Cerebellar cortex (tissue), 1 donor: ENCODE measurements at regions not wholly inside any gene's neighbourhood (a gene's known extent, or its start where the extent isn't known, plus 50 kb on each side); places are given as distances from the start of the nearest gene placed in this dataset.
"Not testable (repeated sequence)": the region's sequence is repeated elsewhere in the genome, so short reads cannot be mapped to it uniquely, and the experiment has no call there.

Source experiments
- DNase-seq: peaks from one replicate; pipeline ENCODE4 v3.0.0-alpha.2; 2015; ENCODE audit warnings: low spot score

DNA sequence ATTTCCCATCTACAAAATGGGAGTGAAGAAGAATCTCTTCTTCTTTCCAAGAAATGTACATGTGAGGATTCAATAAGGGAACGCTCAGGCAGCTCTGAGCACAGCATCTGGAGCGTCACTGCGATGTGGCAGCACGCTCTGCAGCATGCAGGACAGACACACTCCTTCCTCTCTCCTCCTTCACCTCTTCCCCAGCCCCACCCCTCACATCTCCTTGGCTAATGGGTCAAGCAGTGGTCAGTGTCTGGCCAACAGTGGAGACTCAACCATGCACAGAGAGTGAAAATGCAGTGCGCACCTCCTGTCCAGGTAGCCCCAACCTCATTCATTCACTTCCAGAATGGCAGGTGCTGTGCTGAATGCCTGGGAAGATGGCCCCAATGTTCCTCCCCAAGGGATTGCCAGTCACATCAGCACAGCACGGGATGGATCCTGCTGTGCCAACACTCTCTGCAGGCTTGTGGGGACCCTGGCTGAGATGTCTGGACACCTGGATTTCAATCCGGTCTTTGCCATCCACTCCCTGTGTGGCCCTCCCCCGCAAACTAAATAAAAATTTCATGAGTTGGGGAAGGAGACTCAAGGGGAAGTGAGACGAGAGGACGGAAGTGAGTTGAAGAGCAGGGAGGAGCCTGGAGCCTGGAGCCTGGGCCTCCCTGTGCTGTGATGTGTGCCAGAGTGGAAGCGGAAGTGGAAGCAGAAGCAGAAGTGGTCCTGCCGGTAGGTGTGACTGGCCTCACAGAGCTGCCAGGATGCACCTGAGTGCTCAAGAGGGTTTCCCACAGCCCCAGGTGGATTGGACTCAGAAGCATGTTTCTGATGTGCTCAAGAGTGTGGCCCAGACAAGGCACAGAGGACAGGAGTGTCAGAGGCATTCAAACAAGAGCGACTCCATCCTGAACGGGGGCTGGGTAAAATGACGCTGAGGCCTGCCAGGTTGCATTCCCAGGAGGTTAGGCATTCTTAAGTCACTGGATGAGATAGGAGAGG lies 163.9 kb downstream of the SMAD6 start:
- DNase-seq: no peak

DNA sequence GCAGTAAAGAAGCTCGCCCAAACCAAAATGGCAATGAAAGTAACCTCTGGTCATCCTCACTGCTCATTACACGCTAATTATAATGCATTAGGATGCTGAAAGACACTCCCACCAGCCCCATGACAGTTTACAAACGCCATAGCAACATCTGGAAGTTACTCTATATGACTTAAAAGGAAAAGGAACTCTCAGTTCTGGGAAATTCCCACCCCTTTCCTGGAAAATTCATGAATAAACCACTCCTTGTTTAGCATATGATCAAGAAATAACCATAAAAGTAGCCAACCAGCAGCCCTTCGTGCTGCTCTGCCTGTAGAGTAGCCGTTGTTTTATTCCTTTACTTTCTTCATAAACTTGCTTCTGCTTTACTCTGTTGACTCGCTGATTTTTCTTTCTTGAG lies 164.6 kb downstream of the SMAD6 start:
- DNase-seq: no peak

DNA sequence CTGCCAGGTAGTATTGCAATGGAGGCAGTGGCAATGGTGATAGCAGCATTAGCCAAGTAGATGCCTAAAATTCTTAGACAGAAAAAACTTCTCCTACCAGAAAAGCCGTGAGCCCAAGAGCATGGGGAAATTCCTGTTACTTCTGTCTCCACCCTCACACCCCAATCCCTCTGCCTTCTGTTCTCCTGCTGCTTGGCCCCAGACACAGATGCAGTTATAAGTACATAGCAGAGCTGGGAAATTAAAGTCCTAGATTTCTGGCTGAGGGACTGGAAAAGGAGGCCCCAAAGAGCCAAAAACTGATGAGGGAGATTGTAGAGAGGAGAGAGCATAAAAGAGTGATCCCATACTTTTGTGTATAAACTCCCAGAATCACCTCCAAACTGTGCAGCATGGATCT lies 166.9 kb downstream of the SMAD6 start:
- peak; percentile 27 for DNase-seq

DNA sequence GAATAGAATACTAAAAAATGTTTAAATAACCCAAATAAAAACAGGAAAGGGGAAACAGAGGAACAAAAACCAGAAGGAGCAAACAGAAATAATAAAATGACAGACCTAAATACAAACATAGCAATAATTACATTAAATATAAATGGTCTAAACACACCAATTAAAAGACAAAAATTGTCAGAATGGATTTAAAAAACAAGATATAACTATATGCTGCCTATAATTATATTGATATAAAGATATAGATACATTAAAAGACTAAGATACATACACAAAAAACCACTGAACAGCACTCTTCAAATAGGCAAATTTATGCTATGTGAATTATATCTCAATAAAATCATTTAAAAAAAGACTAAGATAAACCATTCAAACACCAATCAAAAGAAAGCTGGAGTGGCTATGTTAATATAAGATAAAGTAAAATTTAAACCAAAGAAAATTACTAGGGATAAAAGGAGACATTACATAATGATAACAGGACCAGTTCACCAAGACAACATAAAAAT lies 168.9 kb downstream of the SMAD6 start:
- DNase-seq: no peak

DNA sequence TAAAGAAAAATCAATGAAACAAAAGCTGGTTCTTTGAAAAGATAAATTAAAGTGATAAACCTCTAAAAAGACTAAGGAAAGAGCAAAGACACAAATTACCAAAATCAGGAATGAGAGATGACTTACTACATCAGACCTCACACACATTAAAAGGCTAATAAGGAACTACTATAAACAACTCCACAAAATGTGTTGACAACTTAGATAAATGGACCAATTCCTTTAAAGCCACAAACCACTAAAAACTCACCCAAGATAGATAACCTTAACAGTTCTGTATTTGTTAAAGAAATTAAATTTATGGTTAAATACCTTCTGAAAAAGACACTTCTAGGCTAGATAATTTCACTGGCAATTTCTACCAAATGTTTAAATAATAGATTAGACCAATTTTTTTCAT lies 170.4 kb downstream of the SMAD6 start:
- no peak for DNase-seq

DNA sequence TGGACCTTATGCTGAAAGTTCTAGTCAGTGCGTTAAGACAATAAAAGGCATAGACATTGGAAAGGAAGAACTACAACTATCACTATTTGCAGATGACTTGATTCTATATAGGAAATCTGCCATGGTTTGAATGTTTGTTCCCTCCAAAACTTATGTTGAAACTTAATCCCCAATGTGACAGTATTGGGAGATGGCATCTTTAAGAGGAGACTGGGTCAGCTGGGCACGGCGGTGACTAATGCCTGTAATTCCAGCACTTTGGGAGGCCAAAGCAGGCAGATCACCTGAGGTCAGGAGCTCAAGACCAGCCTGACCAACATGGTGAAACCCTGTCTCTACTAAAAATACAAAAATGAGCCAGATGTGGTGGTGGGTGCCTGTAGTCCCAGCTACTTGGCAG lies 171.3 kb downstream of the SMAD6 start:
- DNase-seq: not testable (repeated sequence)

DNA sequence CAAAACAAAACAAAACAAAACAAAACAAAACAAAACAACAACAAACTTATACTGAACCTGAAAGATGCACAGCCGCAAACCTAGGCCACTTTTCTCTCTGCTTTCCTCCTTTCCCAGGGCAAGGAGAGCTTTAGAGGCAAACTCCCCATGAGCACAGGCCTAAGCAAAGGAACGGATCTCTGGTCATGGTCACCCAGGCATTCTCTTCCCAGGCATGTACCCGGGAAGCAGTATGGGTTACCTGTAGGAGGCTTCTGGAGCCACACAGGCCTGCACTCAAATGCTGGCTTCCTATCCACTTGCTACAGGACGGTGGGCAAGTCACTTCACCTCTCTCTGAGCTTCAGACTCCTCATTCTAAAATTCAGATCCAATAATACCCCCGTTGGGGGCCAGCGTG lies 171.8 kb downstream of the SMAD6 start:
- DNase-seq: peak; percentile 50

DNA sequence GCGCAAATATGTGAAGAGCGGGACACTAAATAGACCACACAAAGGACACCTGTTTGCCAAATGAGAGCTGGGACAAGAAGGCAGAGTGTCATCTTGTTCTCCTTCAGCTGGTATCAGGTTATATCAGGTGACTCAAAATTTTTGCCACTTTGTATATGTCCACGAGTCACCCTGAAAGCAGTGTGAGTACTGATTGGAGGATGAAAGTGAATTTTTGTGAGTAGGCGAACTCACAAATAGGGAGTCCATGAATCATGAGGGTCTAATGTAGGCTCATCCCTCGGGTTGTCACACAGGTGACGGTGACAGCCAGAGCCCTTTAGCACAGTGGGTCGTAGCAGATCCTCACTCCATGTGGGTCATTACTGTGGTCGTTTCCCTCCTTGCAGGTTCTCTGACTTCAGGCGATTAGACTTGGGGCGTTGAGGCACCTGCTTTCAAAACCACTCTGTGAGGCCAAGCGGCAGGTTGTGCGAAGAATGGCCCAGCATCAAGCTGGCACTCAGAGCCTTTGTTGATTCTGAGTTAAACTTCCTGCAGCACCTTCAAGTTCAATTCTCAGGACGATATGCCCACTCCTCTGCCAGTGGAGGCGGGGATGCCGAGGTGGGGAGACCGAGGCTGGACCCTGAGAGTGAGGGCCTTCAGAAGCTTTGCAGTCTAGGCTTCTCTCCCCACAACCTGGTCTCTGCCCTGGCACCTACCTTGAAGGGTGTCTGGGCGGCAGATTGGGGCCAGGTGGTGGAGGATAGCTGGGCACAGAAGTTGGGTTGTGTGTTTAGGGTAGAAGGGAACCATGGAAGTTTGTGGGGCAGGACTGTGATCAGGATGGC lies 173.8 kb downstream of the SMAD6 start:
- DNase-seq: no peak

DNA sequence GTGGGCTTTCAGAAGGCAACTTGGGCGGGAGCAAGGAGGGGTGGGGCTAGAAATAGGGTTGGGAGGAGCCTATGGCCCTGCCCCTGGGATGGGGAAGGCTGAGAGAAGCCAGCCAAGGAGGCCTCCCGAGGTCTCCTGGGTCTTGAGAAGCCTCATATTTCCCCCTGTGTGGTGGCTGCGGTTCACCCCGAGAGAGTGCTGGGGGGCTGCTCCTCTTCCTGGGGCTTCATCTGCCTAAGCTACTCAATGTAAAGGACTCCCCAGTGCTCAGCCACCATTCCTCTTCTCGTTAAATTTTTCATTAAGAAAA lies 174.3 kb downstream of the SMAD6 start:
- DNase-seq: peak; percentile 55

DNA sequence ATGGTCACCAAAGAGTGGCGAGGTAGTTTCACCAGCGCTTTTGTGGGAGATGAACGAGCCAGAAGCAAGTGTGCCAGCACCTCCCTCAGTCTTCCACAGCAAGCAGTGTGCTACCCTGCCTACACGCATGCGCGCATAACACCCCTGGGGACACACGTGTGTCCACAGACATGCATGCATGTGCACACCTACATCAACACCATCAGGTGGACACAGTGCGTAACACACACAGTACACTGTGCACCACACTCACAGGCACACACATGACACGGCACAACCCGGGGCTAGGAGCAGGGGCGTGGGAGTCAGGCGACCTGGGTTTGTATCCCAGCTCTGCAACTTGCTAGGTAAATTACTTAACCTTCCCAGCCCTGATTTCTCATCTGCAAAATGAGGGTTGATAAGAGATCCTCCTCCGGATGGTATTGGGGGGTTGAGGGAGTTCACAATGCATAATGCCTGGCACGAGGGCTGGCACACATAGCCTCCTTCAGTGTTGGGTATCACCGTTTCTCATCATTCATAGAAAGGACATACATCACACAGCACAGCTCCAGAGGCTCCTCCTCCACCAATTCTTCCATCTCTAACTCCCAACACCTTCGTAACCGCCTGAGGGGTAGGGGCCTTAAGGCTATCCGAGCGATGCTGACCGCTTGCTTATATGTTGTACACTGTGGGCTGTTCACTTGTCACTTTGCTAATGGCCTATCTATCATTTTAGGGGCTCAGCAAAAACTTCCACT lies 174.9 kb downstream of the SMAD6 start:
- no peak for DNase-seq

DNA sequence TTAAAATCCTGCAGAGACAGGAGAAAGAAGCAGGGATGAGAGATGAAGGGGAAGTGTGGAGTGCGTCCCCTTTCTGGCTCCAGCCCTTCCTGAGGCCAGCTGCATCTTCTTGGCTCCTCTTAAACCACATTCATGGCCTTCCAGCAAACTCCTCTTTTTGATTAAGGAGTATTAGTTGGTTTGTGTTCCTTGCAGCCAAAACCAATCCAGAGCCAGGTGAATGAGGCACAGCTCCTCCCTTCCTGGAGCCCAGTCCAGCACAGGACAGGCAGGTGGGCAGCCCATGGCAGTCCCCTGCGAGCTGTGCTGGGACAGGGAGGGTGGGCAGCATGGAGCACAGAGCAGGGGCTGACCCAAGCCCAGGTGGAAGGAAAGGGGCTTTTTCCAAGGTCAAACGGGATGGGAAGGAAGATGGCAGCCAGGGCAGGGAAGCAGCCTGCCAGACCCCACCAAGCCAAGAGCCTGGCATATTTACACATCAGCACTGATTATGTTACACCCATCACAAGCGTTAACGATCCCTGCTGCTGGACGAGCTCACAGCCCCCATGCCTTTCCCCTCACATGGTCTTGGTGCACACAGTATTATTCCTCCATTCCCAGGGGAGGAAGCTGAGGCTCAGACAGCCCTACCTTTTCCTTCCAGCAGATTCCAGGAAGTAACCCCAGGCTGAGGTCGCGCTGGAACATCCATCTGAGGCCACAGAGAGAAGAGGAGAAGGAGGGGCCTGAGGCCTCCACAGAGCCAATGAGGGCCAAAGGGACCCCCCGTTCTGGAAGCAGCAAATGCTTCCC lies 175.6 kb downstream of the SMAD6 start:
- no peak for DNase-seq

DNA sequence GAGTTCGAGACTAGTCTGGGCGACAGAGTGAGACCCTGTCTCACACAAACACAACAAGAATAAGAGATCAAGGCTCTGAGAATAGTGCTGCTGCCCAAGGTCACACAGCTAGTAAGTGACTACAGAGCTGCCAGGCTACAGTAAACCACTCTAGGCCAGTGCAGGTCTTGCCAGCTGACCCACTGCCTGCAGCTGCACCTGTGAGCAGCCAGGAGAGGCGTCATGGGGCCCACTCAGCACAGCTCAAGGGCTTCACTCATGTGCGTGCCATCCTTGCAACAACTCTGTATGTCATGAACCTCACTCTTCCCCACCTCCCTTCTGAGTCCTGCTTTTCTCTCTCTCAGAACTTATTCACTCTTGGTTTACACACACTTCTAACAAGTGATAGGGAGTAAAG lies 176.7 kb downstream of the SMAD6 start:
- no peak for DNase-seq

DNA sequence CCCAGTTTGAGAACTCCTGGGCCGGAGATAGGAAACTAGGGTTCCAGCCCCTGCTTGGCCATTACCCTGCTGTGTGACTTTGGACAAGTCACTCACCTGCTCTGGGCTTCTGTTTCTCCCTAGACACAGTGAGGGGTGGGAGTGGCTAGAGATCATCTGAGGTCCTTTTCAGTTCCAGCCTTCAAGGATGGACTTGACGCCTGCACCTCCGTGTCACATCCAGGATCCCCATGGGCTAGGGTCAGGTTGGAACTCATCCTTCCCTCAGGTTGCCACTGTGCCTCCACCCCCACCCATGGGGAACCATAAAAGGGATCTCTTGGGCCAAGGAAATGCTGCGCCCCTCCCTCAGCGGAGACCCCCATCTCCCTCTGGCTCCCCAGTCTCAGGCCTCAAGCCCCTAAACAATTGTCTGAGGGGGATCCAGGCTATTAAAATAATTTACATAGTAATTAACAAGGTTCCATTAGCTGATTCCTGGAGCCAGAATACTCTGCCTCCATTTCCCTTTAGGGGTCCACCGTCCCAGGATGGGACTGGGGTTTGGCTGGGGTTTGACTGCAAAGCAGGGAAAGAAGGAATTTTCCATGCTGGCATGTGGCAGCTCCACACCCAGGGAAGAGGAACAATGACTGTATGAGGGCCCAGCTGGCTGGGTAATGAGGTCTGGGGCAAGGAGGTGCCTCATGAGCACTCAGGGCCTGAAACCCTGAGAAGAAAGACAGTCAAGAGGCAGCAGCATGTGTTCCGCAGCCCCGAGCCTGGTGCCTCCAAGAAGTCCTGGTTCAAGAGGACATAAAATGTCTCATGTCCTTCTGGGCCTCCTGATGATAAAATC lies 177.7 kb downstream of the SMAD6 start:
- DNase-seq: no peak

DNA sequence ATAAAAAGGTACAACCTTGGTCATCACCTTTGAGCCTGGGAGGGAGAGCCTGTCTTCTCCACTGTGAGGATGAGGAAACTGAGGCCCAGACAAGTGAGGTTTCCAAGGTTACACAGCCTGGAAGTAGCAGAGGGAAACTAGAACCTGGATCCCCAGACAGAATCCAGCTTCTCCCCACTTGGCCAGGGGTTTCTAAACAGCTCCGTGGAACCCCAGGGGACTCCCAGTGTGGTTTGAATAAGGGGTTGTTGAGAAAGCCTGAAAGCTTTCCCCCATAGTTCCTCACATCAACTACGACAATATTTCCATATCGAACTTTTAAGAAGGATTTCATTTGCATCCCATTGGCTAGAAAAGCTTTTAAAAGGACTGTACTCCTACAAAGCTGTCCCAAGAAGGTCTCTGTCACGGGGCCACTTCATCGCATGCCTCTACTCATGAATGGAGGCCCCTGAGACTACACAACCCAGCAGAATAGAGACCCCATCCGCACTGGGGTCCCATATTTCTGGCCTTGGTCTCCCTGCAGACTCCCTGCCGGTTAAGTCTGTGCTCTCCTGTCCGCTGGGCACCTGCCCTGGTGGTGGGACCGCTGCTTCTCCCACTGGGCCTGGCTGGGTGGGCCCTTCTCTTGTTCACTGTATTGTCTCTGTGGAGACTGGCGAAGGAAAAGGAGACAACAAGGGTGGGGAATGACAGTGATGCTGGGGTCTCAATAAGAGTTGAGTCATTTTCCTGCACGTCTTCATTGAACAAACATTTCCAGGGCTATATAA lies 178.5 kb downstream of the SMAD6 start:
- DNase-seq: no peak

DNA sequence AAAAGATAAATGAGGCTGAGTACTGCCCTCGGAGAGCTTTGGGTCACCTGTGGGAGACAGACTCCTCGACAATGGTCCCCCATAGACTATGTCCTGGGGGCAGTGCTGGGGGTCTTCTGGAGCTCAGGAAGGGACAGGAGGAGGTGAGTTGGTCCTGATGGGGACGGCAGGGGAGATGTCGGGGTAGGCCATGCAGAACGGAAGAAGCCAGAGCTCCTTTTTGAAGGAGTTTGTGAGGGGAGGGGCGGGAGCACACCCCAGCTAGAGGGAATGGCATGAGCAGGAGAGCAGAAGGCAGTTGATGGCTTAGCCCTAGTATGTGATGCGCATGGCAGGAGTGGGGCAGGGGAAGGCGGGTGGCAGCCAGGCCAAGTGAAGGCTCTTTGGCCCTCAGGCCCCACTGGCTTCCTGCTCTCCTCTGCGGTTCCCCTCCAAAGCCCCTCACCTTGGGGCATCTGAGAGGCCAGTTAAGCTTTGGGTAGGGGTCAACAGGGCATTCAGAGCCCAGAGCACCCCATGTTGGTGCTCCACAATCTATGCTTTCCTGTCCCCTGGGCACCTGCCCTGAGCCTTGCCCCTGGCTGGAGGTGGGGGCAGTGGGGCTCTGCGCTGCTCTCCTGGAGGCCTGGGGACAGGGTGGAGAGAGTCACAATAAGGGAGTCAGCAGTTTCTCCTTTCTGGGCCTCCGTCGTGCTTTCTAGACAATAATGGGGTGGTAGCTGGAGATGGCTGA lies 179.3 kb downstream of the SMAD6 start:
- DNase-seq: no peak

DNA sequence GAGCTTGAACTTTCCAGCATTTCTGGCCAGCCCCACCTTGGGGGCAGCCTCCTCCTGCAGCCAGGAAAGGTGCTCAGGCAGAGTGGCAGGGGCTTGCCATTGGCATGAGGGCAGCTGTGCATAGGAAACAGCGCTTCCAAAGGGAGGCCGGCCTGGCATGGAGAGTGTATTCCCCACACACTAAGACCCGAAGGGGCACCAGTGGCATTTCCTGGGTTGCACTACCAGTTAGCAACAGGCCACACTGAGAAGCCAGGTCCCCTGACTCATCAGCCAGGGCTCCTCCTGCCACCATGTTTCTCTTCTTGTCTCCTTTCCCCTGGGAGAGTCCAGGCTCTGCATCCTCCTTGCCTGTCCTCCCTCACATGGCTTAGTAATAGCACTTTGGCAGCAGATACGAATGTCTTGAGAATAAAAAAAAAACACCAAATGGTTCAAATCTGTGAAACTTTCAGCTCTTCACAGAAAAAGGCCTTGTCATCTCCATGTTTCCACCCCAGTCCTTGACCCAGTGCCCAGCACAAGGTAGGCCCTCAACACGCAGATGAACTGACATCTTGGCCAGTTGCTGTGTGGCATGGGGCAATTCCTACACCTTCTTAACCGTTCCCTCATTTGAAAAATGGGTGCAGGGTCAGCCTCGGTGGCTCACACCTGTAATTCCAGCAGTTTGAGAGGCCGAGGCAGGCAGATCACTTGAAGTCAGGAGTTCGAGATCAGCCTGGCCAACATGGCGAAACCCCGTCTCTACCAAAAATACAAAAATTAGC lies 180.4 kb downstream of the SMAD6 start:
- no peak for DNase-seq

DNA sequence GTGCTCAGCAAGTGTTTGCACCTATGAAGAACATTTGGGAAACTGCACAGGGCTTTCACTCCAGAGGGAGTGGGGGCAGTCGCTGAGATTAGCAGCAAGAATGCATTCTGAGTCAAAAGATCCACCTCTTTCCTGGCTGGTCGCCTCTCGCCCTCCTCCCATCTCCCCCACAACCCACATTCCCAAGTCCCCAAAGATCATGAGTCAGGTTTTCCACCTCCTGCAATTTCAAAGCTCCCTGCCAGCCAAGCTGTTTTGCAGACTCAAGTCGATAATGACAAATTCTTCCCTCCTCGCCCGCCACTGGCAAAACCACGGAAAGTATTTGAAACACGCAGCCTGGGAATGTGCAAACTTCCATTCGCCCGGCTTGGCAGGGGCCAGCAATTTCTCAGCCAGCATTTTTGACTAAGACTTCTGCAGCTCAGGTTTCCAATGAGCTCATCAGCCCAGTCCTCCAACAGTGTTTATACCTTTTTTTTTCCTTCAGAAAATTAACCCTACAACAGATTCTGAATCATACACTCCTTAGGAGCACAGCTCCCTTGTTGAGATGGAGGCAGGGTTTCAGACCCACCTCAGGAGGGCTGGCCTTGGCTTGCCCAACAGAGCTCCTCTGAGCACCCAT lies 181.4 kb downstream of the SMAD6 start:
- DNase-seq: peak; percentile 94

DNA sequence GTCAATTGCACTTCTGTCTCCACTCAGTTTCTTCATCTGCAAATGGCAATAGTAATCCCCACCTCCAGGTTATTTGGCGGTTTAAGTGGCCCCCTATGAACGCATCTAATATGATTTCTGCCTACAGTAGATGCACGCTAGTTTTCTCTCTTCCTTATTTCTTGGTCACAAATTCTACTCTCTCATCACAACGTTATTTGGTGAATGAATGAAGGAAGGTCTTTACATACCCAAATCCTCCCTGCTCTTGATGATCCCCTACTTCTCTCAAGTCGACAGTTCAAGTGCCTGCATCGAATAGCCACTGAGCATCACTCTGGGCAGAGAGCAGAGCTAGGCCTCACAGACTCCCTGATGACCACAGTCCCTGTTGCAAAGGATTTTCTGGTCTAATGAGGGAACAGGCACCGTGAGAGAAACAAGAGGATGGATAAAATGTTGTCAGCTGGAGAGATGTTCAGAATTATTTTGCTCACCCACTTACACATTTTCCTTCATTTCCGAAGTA lies 181.2 kb upstream of the SMAD3 start:
- no peak for DNase-seq
